ENCODE measurements at regions not wholly inside any gene's neighbourhood (a gene's known extent, or its start where the extent isn't known, plus 50 kb on each side); places are given as distances from the start of the nearest gene placed in this dataset.

GRCh38 chr13:108428691-108429090 lies 159.2 kb downstream of the TNFSF13B start:
- TF ChIP-seq, protein P1, sequence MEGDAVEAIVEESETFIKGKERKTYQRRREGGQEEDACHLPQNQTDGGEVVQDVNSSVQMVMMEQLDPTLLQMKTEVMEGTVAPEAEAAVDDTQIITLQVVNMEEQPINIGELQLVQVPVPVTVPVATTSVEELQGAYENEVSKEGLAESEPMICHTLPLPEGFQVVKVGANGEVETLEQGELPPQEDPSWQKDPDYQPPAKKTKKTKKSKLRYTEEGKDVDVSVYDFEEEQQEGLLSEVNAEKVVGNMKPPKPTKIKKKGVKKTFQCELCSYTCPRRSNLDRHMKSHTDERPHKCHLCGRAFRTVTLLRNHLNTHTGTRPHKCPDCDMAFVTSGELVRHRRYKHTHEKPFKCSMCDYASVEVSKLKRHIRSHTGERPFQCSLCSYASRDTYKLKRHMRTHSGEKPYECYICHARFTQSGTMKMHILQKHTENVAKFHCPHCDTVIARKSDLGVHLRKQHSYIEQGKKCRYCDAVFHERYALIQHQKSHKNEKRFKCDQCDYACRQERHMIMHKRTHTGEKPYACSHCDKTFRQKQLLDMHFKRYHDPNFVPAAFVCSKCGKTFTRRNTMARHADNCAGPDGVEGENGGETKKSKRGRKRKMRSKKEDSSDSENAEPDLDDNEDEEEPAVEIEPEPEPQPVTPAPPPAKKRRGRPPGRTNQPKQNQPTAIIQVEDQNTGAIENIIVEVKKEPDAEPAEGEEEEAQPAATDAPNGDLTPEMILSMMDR (IDR thresholded peaks at IDR 0.05) = no peak
- TF ChIP-seq POLR2AphosphoS5 (IDR thresholded peaks at IDR 0.05) = no peak
- no peak for TF ChIP-seq POLR2A (IDR thresholded peaks at IDR 0.05)
- TF ChIP-seq EP300 (IDR thresholded peaks at IDR 0.05; ENCODE audit: low read depth) = no peak
